HUES48 (cell line): ENCODE measurements at regions not wholly inside any gene's neighbourhood (a gene's known extent, or its start where the extent isn't known, plus 50 kb on each side); places are given as distances from the start of the nearest gene placed in this dataset.

ENCODE experiments used
- H3K27ac ChIP-seq: one replicate; pipeline ENCODE4 v1.7.0; 2013; ENCODE audit warnings: low read depth, low read length, inconsistent platforms
- H3K27me3 ChIP-seq: 2 replicates; pipeline ENCODE4 v1.6.1; 2013; ENCODE audit warnings: mild to moderate bottlenecking, low read length; ENCODE audit not compliant: control insufficient read depth, insufficient read depth
- H3K36me3 ChIP-seq: 2 replicates; pipeline ENCODE4 v1.6.1; 2013; ENCODE audit warnings: low read length; ENCODE audit not compliant: control insufficient read depth, insufficient read depth
- H3K4me1 ChIP-seq: 2 replicates; pipeline ENCODE4 v1.6.1; 2013; ENCODE audit warnings: mild to moderate bottlenecking, low read length; ENCODE audit not compliant: control insufficient read depth, insufficient read depth
- H3K4me3 ChIP-seq: 2 replicates; pipeline ENCODE4 v1.5.1; 2013; ENCODE audit warnings: mild to moderate bottlenecking, low read depth, low read length
- H3K9ac ChIP-seq: 2 replicates; pipeline ENCODE4 v1.6.1; 2013; ENCODE audit warnings: mild to moderate bottlenecking, low read depth, low read length, moderate library complexity
- H3K9me3 ChIP-seq: 2 replicates; pipeline ENCODE4 v1.6.1; 2013; ENCODE audit warnings: low read length; ENCODE audit not compliant: control insufficient read depth, insufficient read depth

- Histone ChIP-seq H3K9ac (no peak overlapping the region), H3K4me1 (no peaks in the 10 kb centered on the region), H3K36me3 (no peaks in the 10 kb centered on the region), H3K27me3 (no peaks in the 10 kb centered on the region), H3K4me3 (no peak overlapping the region), H3K9me3 (no peaks in the 10 kb centered on the region), H3K27ac (no peak overlapping the region)
These were observed 453.8 kb upstream of the ANKRD30A start for GRCh38 chr10:36671607-36672006.

- H3K27ac ChIP-seq: no peak overlapping the region
- no peaks in the 10 kb centered on the region for H3K4me1 ChIP-seq
- H3K27me3 ChIP-seq: no peaks in the 10 kb centered on the region
- H3K36me3 ChIP-seq: no peaks in the 10 kb centered on the region
- H3K9ac ChIP-seq: no peak overlapping the region
- H3K4me3 ChIP-seq: no peak overlapping the region
- H3K9me3 ChIP-seq: no peaks in the 10 kb centered on the region
These were observed 454.6 kb upstream of the ANKRD30A start for GRCh38 chr10:36670621-36671402.

- Histone ChIP-seq H3K9me3 (no peaks in the 10 kb centered on the region), H3K4me3 (no peak overlapping the region), H3K27ac (no peak overlapping the region), H3K36me3 (no peaks in the 10 kb centered on the region), H3K4me1 (no peaks in the 10 kb centered on the region), H3K9ac (no peak overlapping the region), H3K27me3 (no peaks in the 10 kb centered on the region)
These were observed 455.6 kb upstream of the ANKRD30A start for GRCh38 chr10:36669615-36670352.

- Histone ChIP-seq H3K4me1 (no peaks in the 10 kb centered on the region), H3K27ac (no peak overlapping the region), H3K4me3 (no peak overlapping the region), H3K9me3 (no peaks in the 10 kb centered on the region), H3K27me3 (no peaks in the 10 kb centered on the region), H3K36me3 (no peaks in the 10 kb centered on the region), H3K9ac (no peak overlapping the region)
These were observed 458.9 kb upstream of the ANKRD30A start for GRCh38 chr10:36666451-36666850.

GRCh38 chr10:36662571-36662970 is 462.8 kb upstream of the ANKRD30A start:
- Histone ChIP-seq H3K27ac (no peak overlapping the region), H3K4me3 (no peak overlapping the region), H3K36me3 (no peaks in the 10 kb centered on the region), H3K9ac (no peak overlapping the region), H3K27me3 (no peaks in the 10 kb centered on the region), H3K4me1 (no peaks in the 10 kb centered on the region), H3K9me3 (no peaks in the 10 kb centered on the region)

- peaks cover 5% of the 10 kb centered on the region for H3K4me1 ChIP-seq
- H3K27ac ChIP-seq: no peak overlapping the region
- H3K9ac ChIP-seq: no peak overlapping the region
These were observed 475.1 kb upstream of the ANKRD30A start for GRCh38 chr10:36650274-36650673.

GRCh38 chr10:36647540-36647939 is 477.9 kb upstream of the ANKRD30A start:
- Histone ChIP-seq H3K4me1 (peaks cover 14% of the 10 kb centered on the region), H3K36me3 (no peaks in the 10 kb centered on the region), H3K9me3 (peaks cover 8% of the 10 kb centered on the region; the same call in 1 of the 2 replicates), H3K27ac (peak overlapping the region; percentile 51), H3K27me3 (no peaks in the 10 kb centered on the region), H3K4me3 (no peak overlapping the region), H3K9ac (no peak overlapping the region)

More at GRCh38 chr10:36650274-36650673, 475.1 kb upstream of the ANKRD30A start:
- no peak overlapping the region for H3K4me3 ChIP-seq
- no peaks in the 10 kb centered on the region for H3K36me3 ChIP-seq
- peaks cover 8% of the 10 kb centered on the region; the same call in 1 of the 2 replicates for H3K9me3 ChIP-seq
- no peaks in the 10 kb centered on the region for H3K27me3 ChIP-seq

- Histone ChIP-seq H3K36me3 (no peaks in the 10 kb centered on the region), H3K27ac (no peak overlapping the region), H3K4me1 (peaks cover 8% of the 10 kb centered on the region), H3K27me3 (no peaks in the 10 kb centered on the region), H3K9ac (no peak overlapping the region), H3K9me3 (no peaks in the 10 kb centered on the region), H3K4me3 (no peak overlapping the region)
These were observed 484.8 kb upstream of the ANKRD30A start for GRCh38 chr10:36640626-36641025.

GRCh38 chr10:36638462-36639155 is 486.8 kb upstream of the ANKRD30A start:
- Histone ChIP-seq H3K27me3 (no peaks in the 10 kb centered on the region), H3K9me3 (no peaks in the 10 kb centered on the region), H3K9ac (no peak overlapping the region), H3K4me1 (no peaks in the 10 kb centered on the region), H3K36me3 (no peaks in the 10 kb centered on the region), H3K27ac (no peak overlapping the region), H3K4me3 (no peak overlapping the region)

- Histone ChIP-seq H3K4me1 (no peaks in the 10 kb centered on the region), H3K9me3 (no peaks in the 10 kb centered on the region), H3K9ac (no peak overlapping the region), H3K27ac (no peak overlapping the region), H3K36me3 (no peaks in the 10 kb centered on the region), H3K27me3 (no peaks in the 10 kb centered on the region), H3K4me3 (no peak overlapping the region)
These were observed 488.5 kb upstream of the ANKRD30A start for GRCh38 chr10:36636879-36637278.
